Stomach (tissue), 4 donors: ENCODE measurements at regions not wholly inside any gene's neighbourhood (a gene's known extent, or its start where the extent isn't known, plus 50 kb on each side); places are given as distances from the start of the nearest gene placed in this dataset.

Experiments
- EP300 ChIP-seq: sonication (generic); formaldehyde crosslinking; IDR thresholded peaks from one replicate; pipeline ENCODE4 v1.6.1; 2017; ENCODE audit warnings: antibody characterized with exemption
- POLR2A ChIP-seq, 4 donors: fragments of 450-650 bp; IDR thresholded peaks; one replicate each; pipeline ENCODE4 v1.6.1; 2016; ENCODE audit warnings: antibody characterized with exemption in 4 of 4, control low read depth in 2 of 4, mild to moderate bottlenecking in 1 of 4, moderate library complexity in 1 of 4
- POLR2AphosphoS5 ChIP-seq, 3 donors: sonication (generic); formaldehyde crosslinking; IDR thresholded peaks; one replicate each; pipeline ENCODE4 v1.6.1; 2016; ENCODE audit warnings: antibody characterized with exemption in 3 of 3
- TF ChIP-seq, protein P1 (sequence below), 7 experiments: fragments of 450-650 bp in 4 of 7; fragments of 200-600 bp in 3 of 7; sonication (generic) in 3 of 7; IDR thresholded peaks; one replicate each; pipeline ENCODE4 v1.5.1; 2016 to 2019; ENCODE audit warnings: antibody characterized with exemption in 7 of 7, control low read depth in 2 of 7, mild to moderate bottlenecking in 1 of 7

DNA sequence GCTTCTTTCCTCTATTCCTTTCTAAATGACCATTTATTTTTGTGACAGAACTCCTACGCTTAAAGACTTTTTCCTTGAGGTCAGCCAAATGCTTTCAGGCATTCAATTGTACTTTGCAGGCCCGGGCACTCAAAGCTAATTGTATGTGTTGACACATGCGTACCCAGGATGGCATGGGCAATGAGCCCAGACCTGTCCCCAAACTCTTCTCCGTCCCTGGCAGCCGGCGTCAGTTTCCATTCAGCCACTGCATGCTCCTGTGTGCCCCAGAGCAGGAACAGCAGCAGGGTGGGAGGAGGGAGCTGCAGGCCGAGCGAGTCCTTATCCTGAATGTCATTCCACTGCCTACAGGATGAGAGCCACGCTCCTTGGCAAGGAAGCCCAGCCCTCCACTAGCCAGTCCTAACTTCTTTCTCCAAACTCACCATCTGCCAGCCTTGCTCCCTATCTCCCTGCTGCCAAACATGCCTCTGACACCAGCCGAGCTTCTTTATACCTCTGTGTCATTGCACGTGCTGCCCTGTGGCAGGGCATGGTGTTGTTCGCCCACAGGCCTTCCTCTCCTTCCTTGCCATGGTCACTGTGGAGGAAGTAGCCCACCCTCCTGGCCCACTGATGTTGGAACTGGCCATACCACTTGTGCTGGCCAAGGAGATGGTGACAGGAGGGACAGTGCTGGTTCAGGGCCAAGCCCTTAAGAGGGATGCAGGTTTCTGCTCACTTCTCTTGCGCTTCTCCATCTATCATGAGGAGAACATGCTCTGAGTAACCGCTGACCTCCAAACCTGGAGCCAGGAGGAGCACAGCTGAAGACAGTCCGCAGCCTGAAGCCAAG, 116.9 kb upstream of the FHL2 start:
- TF ChIP-seq, protein P1, sequence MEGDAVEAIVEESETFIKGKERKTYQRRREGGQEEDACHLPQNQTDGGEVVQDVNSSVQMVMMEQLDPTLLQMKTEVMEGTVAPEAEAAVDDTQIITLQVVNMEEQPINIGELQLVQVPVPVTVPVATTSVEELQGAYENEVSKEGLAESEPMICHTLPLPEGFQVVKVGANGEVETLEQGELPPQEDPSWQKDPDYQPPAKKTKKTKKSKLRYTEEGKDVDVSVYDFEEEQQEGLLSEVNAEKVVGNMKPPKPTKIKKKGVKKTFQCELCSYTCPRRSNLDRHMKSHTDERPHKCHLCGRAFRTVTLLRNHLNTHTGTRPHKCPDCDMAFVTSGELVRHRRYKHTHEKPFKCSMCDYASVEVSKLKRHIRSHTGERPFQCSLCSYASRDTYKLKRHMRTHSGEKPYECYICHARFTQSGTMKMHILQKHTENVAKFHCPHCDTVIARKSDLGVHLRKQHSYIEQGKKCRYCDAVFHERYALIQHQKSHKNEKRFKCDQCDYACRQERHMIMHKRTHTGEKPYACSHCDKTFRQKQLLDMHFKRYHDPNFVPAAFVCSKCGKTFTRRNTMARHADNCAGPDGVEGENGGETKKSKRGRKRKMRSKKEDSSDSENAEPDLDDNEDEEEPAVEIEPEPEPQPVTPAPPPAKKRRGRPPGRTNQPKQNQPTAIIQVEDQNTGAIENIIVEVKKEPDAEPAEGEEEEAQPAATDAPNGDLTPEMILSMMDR (IDR thresholded peaks at IDR 0.05) = no peak
- TF ChIP-seq POLR2A (IDR thresholded peaks at IDR 0.05) (no peak), EP300 (no peak), POLR2AphosphoS5 (IDR thresholded peaks at IDR 0.05) (peak; percentile 42 to 65 (median 59))
